ENCODE measurements at regions not wholly inside any gene's neighbourhood (a gene's known extent, or its start where the extent isn't known, plus 50 kb on each side); places are given as distances from the start of the nearest gene placed in this dataset.

- no peak overlapping the region for H3K9ac ChIP-seq (replicated peaks; ENCODE audit: extremely low read depth, insufficient read depth, low read length)
- H3K27ac ChIP-seq (ENCODE audit: insufficient read depth, low read depth, low read length): no peak overlapping the region
- no peaks in the 10 kb centered on the region for H4K20me1 ChIP-seq (replicated peaks; ENCODE audit: control insufficient read depth, extremely low read depth, insufficient read depth, low read length)
- dilution Hi-C loops (cut with MboI; ENCODE audit: extremely low pct_ligation_motif_present, low sequenced_read_pairs) (no loop called here), intact Hi-C loops (cut with micrococcal nuclease) (no loop called here)
- BruUV-seq (replicated peaks): no TSS peak
- ChIA-PET CTCF (interaction anchor here (1.3 kb wide), 1 partner anchor 8 kb away, joined by 3 read pairs; no protein-coding TSS in a partner anchor), POLR2A (no interaction called here)
- H3K4me1 ChIP-seq (ENCODE audit: control insufficient read depth, extremely low read depth, insufficient read depth, low read length): no peaks in the 10 kb centered on the region
- no peak overlapping the region for H2AFZ ChIP-seq (ENCODE audit: low read depth, low read length)
- TF ChIP-seq POLR2A (IDR thresholded peaks at IDR 0.05; ENCODE audit: low read depth, low read length) (no peak), FOS (IDR thresholded peaks at IDR 0.05; ENCODE audit: borderline replicate concordance, insufficient read depth, low read length) (no peak), GATA2 (IDR thresholded peaks at IDR 0.05; ENCODE audit: insufficient read depth, insufficient read length, low read depth, low read length) (no peak), POLR2AphosphoS5 (IDR thresholded peaks at IDR 0.05; ENCODE audit: insufficient read depth, low read depth, low read length) (no peak), JUN (IDR thresholded peaks at IDR 0.05; ENCODE audit: borderline replicate concordance, insufficient read depth, insufficient read length, low read depth) (no peak), EZH2 (IDR thresholded peaks at IDR 0.05; ENCODE audit: borderline replicate concordance, low read depth, low read length, severe bottlenecking) (no peak), CTCF (IDR thresholded peaks at IDR 0.05; ENCODE audit: extremely low read depth in 1 of 2, insufficient read depth in 1 of 2, low read depth in 1 of 2, low read length in 2 of 2) (no peak), MAX (IDR thresholded peaks at IDR 0.05; ENCODE audit: insufficient read depth, insufficient read length) (no peak), MYC (IDR thresholded peaks at IDR 0.05; ENCODE audit: low read depth, low read length) (no peak)
- H3K4me3 ChIP-seq (replicated peaks in 1 of 3; ENCODE audit: insufficient read depth in 1 of 3, low read depth in 1 of 3, low read length in 3 of 3): no peak overlapping the region
- H3K79me2 ChIP-seq (ENCODE audit: control insufficient read depth, insufficient read depth, low read length): no peaks in the 10 kb centered on the region
- H3K9me3 ChIP-seq (replicated peaks; ENCODE audit: control insufficient read depth, insufficient read depth, low read length): no peaks in the 10 kb centered on the region
- H3K36me3 ChIP-seq (ENCODE audit: control insufficient read depth in 2 of 2, extremely low read depth in 1 of 2, insufficient read depth in 2 of 2, low read length in 2 of 2): no peaks in the 10 kb centered on the region
- no peak overlapping the region for H3K4me2 ChIP-seq (ENCODE audit: insufficient read depth, low read length)
- no peak for DNase-seq (ENCODE audit: low read depth, low spot score)
- no peaks in the 10 kb centered on the region for H3K9me1 ChIP-seq (replicated peaks; ENCODE audit: control insufficient read depth, extremely low read depth, insufficient read depth, low read length)
- H3K27me3 ChIP-seq (ENCODE audit: control insufficient read depth in 2 of 2, insufficient read depth in 2 of 2, low read length in 2 of 2): peaks cover 0 to 5% of the 10 kb centered on the region in 2 experiments
- FAIRE-seq: no peak
These were observed 216.6 kb upstream of the UMPS start for GRCh38 chr3:124513610-124513997.
